A673 (cell line): ENCODE measurements at regions not wholly inside any gene's neighbourhood (a gene's known extent, or its start where the extent isn't known, plus 50 kb on each side); places are given as distances from the start of the nearest gene placed in this dataset.

Experiments
- CTCF ChIP-seq: fragments of 300-800, 200-600 bp; sonication (generic); conservative IDR thresholded peaks from 2 replicates; pipeline ENCODE4 v1.5.1; 2017; ENCODE audit warnings: low read depth, mild to moderate bottlenecking, antibody characterized with exemption, low read length, moderate library complexity, mixed read lengths
- EZH2 ChIP-seq: fragments of 200-600 bp; sonication (generic); IDR thresholded peaks from 2 replicates; pipeline ENCODE4 v1.6.1; 2017; ENCODE audit warnings: borderline replicate concordance, low read depth, mild to moderate bottlenecking, mixed read lengths, antibody characterized with exemption, low read length; ENCODE audit not compliant: poor library complexity, severe bottlenecking

GRCh38 chr11:134786636-134787035 lies 374.6 kb upstream of the B3GAT1 start:
- TF ChIP-seq EZH2 (no peak), CTCF (no peak)
